IPS-NIHi7 (cell line): ENCODE measurements at regions not wholly inside any gene's neighbourhood (a gene's known extent, or its start where the extent isn't known, plus 50 kb on each side); places are given as distances from the start of the nearest gene placed in this dataset.

Experiments
- DNase-seq: peaks from one replicate; pipeline ENCODE4 v3.0.0; 2012; ENCODE audit warnings: mixed read lengths; ENCODE audit errors: extremely low spot score

- DNase-seq = no peak
Measured at GRCh38 chr20:51096582-51097267, 73.8 kb upstream of the KCNG1 start.

- no peak for DNase-seq
Measured at GRCh38 chr20:51095633-51096521, 73.0 kb upstream of the KCNG1 start.

GRCh38 chr20:51094221-51094620 is 71.3 kb upstream of the KCNG1 start:
- no peak for DNase-seq

- DNase-seq = no peak
Measured at GRCh38 chr20:51093240-51093763, 70.4 kb upstream of the KCNG1 start.

DNA sequence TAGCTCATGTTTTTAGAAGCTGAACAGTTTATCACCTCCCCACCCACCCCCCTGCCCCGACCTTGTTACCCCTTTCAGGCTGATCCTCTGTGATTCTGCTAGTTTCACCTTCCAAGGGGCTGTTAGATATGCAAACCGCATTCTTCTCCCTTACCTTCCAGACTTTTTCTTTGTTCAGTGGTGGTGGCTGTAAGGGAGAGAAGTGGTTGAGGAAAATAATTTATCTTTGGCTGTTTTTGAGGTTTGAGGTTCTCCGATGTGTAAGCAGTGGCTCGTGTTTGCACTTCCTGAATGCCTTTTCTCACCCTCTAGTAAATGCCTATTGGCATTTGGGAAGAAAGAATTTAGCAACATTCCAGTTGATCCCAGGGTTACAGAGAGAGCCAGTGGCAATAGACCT is 69.4 kb upstream of the KCNG1 start:
- no peak for DNase-seq

- no peak for DNase-seq
Measured at GRCh38 chr20:51091406-51092195, 68.7 kb upstream of the KCNG1 start.

DNA sequence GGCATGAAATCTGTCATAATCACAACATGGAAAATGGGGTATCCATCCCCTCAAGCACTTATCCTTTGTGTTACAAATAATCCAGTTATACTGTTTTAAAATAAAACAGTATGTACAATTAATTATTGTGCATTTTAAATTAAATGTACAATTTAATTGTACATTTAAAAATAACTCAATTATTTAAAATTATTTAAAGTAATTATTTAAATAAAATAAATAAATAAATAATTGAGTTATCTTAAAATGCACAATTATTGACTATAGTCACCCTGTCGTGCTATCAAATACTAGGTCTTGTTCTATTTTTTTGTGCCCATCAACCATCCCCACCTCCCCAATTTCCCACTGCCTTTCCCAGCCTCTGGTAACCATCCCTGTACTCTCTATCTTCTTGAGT is 66.9 kb upstream of the KCNG1 start:
- DNase-seq = no peak

DNA sequence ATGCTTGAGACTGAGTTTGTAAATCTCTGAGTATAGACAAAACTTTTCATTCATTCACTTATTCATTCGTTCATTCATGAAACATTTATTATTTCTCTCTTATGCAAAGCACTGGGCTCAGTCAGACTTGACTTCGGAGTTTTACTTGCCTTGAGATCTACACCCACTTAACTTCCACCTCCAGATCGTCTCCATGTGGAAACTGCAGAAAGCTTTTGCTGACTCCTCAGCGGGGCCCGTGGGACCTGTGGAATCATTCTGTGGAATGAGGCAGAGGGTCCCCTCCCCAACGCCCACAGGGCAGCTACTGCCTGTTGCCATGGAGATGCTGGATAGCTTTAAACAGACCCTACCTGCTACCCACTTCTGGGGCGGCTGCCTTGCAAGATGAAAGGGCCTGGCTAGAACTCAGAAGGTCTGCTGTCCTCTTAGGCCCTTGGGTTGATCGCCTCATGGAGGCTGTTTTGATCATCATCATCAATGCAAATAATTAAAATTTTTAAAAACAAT is 66.4 kb upstream of the KCNG1 start:
- DNase-seq = no peak

DNA sequence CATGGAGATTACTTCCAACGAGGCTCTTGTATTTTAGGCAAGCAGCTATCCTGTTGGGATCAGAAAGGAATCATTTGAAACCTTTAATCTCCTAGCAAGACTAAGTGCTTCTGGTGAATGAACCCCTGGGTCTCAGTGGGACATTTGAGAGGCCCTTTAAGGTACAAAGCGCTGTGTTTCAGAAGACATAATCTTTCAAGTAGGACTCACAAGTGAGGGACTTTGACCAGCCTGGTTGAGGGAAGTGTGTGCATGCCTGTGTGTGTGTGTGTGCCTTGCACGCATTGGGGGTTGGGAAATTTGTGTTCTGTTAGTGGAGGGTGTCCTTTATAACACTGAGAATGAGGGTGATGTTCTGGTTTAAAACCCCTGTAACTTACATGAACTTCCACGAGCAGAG is 64.4 kb upstream of the KCNG1 start:
- no peak for DNase-seq

DNA sequence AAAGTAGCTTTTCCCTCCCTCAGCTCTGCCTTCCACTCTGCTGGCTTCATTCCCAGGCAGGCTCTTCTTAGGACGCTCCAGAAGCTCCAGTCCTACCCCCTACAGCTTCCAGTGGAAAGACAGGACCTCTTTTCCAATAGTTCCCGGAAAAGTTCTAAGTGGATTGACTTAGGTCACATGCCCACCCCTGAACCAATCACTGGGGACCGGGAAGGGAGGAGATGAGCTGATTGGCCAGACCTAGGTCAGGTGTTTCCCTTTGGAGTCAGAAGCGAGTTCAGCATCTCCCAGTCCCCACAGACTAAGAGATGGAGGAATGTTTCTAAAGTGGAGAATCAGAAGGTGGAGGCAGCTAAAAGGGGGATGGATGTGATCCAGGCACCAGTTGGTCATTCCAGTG is 62.9 kb upstream of the KCNG1 start:
- DNase-seq = no peak

DNA sequence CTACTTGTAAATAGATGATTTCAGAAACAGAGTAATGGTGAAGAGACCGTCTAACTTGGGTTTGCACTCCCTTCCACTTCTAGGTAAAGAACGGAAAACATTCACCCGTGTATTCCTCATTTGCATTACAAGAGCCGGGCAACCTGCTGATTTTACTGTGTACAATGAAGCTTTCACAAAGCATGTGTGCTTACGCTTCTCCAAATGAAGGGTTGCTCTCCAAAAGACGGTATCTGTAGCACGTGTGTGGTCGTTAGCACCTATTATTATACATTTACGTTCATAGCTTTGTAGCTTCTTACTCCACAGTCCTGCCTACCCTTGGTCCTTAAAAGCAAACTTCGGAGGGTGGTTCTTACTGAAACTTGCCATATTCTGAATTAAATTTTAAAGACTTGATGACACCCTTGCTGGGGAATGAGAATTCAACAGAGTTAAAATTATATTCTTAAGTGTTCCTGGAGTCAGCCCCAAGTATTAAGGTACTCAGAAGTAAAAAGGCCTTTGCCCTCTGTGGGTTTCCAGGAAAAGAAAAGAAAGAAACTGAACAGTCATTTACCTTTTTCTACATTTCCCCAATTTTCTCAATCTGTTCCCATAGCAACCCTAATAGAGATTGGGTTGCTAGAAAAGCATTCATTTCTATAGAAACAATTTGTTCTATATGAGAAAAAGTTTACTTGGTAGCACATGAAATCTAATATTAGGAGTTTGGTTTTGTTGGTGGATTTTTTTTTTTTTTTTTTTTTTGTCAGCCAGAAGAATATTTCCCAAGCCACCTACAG is 61.9 kb upstream of the KCNG1 start:
- DNase-seq = no peak

- DNase-seq = no peak
Measured at GRCh38 chr20:51083447-51083846, 60.5 kb upstream of the KCNG1 start.

DNA sequence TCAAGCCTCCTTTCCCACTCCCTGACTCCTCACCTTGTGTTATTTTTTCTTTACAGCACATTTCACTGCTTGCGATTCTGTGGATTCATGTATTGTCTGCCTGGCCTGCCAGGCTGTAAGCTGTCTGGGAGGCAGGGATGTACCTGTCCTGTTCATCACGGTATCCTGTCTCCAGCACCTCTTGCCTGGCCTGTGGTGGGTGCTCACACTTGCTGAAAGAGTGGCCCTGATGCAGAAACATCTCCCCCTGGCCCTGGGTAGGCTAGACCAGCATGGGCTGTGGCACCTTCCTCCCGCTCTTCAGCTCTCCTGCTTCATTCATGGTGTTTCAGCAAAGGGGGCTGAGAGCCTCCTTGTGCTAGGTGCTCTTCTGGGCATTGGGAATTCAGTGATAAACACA is 60.1 kb upstream of the KCNG1 start:
- DNase-seq = no peak

- DNase-seq = no peak
Measured at GRCh38 chr20:51080516-51080915, 57.6 kb upstream of the KCNG1 start.

DNA sequence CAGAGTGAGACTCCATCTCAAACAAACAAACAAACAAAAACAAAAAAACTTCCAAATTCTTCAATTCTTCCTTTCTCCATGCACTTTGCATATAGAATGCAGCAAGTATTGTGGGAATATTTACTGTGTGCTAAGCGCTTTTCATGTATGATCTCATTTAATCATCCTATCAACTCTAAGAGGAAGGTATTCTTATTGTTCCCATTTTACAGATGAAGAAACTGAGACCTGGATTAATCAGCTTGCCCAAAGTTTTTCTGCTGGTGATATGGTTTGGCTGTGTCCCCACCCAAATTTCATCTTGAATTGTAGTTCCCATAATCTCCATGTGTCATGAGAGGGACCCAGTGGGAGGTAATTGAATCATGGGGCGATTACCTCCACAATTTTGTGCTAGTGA is 56.6 kb upstream of the KCNG1 start:
- no peak for DNase-seq

- no peak for DNase-seq
Measured at GRCh38 chr20:51077686-51078060, 54.8 kb upstream of the KCNG1 start.

DNA sequence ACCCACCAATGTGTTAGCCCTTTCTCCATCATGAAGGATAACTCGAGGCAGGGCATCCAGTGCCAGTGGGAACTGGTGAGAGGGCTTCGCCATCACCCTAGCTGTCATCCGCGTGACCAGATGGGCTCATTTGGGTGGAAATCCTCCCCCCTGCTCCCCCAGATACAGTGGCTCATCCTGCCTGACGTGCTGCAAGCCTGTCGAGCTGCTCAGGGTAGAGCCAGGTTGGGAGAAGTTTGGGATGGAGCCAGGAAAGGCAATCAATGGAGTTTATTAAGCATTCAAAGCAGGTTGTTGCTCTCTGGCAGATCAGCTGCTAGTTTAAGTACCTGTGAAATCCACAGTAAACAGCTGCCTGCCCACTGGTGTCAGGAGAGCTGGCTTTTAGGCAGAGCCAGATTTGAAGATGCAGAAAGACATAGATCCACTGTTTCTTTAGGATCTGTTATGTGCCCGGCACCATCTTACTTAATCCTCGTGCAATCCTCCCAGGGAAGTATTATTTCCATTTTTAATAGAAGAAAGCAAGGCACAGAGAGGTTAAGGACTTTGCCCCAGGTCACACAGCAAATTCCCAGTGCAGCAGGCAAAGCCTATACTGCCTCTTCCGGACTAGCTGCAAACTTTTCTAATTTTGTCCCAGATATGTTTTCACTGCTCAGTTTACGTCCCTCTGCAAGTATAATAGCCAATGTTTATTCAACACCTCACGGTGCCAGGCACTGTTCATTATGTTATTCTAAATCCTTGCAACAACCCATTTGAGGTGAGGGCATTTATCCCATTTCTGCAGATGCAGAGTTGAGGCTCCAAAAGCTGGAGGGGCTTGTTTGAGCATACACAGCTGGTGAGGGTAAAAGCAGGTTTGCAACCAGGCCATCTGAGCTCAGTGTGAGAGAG is 54.1 kb upstream of the KCNG1 start:
- no peak for DNase-seq

GRCh38 chr20:51074062-51074461 is 51.2 kb upstream of the KCNG1 start:
- no peak for DNase-seq
